Activated CD4-positive, alpha-beta T cell treated with anti-CD3 and anti-CD28 coated beads for 36 hours (primary cell): ENCODE measurements at regions not wholly inside any gene's neighbourhood (a gene's known extent, or its start where the extent isn't known, plus 50 kb on each side); places are given as distances from the start of the nearest gene placed in this dataset.
"Not testable (repeated sequence)": the region's sequence is repeated elsewhere in the genome, so short reads cannot be mapped to it uniquely, and the experiment has no call there.

ENCODE experiments used
- ATAC-seq: fragments of 200-7000 bp; cut with Tn5 transposase; one replicate; pipeline ENCODE4 v1.10.0; 2021; ENCODE audit warnings: mild to moderate bottlenecking, moderate library complexity
- CTCF ChIA-PET: fragments of 350-600 bp; sonication (Branson Sonifier 250); formaldehyde crosslinking; loops from one replicate; lab custom pipeline; 2021; ENCODE audit warnings: antibody characterized with exemption; lab: Charles Lee
- POLR2A ChIA-PET: fragments of 350-600 bp; sonication (Branson Sonifier 250); formaldehyde crosslinking; loops from one replicate; lab custom pipeline; 2021; ENCODE audit warnings: antibody characterized with exemption, inconsistent platforms; lab: Charles Lee
- DNase-seq: peaks from one replicate; pipeline ENCODE4 v3.0.0-alpha.2; 2020
- H3K27ac Mint-ChIP-seq: one replicate; pipeline ENCODE4 v1.8.0; 2021; ENCODE audit warnings: mixed read lengths
- H3K27me3 Mint-ChIP-seq: one replicate; pipeline ENCODE4 v1.8.0; 2021; ENCODE audit warnings: mixed read lengths
- H3K36me3 Mint-ChIP-seq: one replicate; pipeline ENCODE4 v1.8.0; 2021; ENCODE audit warnings: low read depth, mixed read lengths
- H3K4me1 Mint-ChIP-seq: one replicate; pipeline ENCODE4 v1.8.0; 2021; ENCODE audit warnings: mixed read lengths
- H3K4me3 Mint-ChIP-seq: one replicate; pipeline ENCODE4 v1.8.0; 2021; ENCODE audit warnings: mild to moderate bottlenecking, moderate library complexity, mixed read lengths
- H3K9me3 Mint-ChIP-seq: one replicate; pipeline ENCODE4 v1.8.0; 2021; ENCODE audit warnings: low read depth, mixed read lengths
- intact Hi-C, 2 experiments: fragments of 100-400 bp; cut with DNase I in 1 of 2; cut with micrococcal nuclease in 1 of 2; formaldehyde crosslinking; loops; one replicate each; pipeline versions ENCODE4 v1.14.2 to v1.15.1; 2022 to 2024; cut with DNase I, micrococcal nuclease

DNA sequence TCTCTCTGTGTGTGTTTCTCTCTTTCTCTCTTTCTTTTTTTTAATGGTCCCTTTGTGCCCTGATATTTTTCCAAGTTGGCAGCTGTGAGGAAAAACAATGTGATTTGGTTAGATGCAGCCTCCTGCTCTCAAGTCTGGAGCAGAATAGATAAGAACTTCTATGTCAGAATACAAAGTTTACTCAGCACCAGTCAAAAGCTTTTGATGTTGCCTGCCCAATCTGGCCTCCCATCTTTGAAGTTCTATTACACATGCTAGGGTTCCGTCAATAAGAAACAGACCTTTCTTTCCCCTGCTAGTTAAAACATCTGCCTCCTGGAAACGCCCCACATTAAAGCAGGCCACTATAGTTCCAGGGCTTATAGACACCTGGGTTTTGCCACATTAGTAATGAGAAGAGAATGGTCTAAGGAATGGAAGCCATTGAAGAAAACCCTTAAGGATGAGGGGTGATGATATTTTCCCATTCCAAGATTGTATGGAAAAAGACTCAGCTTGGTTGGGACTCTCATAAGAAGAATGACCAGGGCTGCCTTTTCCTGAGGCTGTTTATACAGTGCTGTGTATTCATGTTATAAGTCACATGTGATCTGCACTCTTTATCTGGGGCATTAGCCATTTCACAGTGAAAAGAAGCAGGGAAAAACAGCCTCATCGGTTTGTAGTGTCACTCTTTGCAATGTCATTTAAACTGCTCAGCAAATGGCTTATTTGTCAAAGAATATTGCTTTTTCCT is 414.7 kb upstream of the PROX1 start:
- Mint-ChIP-seq H3K4me3 (no peak overlapping the region), H3K4me1 (no peaks in the 10 kb centered on the region), H3K9me3 (peaks cover 10% of the 10 kb centered on the region), H3K27me3 (peaks cover 7% of the 10 kb centered on the region), H3K36me3 (no peaks in the 10 kb centered on the region), H3K27ac (no peak overlapping the region)
- intact Hi-C loops: no loop called here
- ChIA-PET POLR2A (no interaction called here), CTCF (no interaction called here)
- ATAC-seq (no peak), DNase-seq (no peak)

DNA sequence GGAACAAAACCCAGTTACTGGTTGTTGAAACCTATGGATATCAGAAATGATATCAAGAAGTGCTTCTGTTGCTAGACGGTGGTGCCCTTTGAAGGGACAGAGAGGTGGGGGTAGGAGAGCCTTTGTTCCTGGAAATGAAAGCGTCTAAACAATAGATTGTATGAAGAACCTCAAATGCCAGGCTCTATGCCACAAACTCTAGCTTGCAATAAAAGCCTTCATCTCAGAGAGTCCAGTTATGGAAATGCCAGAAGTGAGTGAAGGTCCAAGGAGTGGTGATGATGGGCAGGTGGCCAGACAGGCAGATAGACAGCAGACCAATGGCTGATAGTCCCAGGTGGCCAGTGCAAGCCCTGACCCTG is 414.1 kb upstream of the PROX1 start:
- intact Hi-C loops: no loop called here
- H3K4me1 Mint-ChIP-seq: no peaks in the 10 kb centered on the region
- peaks cover 10% of the 10 kb centered on the region for H3K9me3 Mint-ChIP-seq
- no peak for ATAC-seq
- CTCF ChIA-PET: no interaction called here
- H3K36me3 Mint-ChIP-seq: no peaks in the 10 kb centered on the region
- H3K27me3 Mint-ChIP-seq: peaks cover 7% of the 10 kb centered on the region
- H3K4me3 Mint-ChIP-seq: no peak overlapping the region
- POLR2A ChIA-PET: no interaction called here
- no peak for DNase-seq
- no peak overlapping the region for H3K27ac Mint-ChIP-seq

- no peaks in the 10 kb centered on the region for H3K27me3 Mint-ChIP-seq
- ChIA-PET POLR2A (no interaction called here), CTCF (interaction anchor here (0.5 kb wide), 1 partner anchor 746 kb away, joined by 3 read pairs; no protein-coding TSS in a partner anchor)
- DNase-seq (no peak), ATAC-seq (no peak)
- peaks cover 4% of the 10 kb centered on the region for H3K4me1 Mint-ChIP-seq
- no peak overlapping the region for H3K27ac Mint-ChIP-seq
- no peaks in the 10 kb centered on the region for H3K36me3 Mint-ChIP-seq
- no peak overlapping the region for H3K4me3 Mint-ChIP-seq
- no peaks in the 10 kb centered on the region for H3K9me3 Mint-ChIP-seq
- intact Hi-C loops: no loop called here
Observed at GRCh38 chr1:213582976-213583567, 404.7 kb upstream of the PROX1 start.

DNA sequence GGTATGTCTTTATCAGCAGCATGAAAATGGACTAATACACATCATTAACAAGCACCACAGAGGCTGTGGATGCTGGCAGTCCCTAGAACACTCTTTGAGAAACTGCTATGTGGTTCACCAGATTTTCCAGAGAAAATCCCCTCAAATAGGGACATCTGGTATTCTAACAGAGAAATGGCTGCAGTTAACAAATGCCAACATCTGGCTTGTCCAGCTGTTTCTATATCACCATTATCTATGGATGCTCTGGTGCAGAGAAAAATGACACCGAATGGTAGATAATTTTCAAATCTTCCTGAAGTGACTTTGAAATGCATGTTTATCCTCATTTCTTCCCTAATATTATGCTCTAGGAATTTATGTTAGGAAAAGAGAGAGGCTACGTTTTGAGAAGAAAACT is 403.5 kb upstream of the PROX1 start:
- DNase-seq: no peak
- ChIA-PET CTCF (interaction anchor here (0.9 kb wide), 1 partner anchor 15 kb away, joined by 3 read pairs; no protein-coding TSS in a partner anchor), POLR2A (no interaction called here)
- Mint-ChIP-seq H3K27ac (no peak overlapping the region), H3K27me3 (no peaks in the 10 kb centered on the region), H3K4me3 (no peak overlapping the region), H3K9me3 (no peaks in the 10 kb centered on the region), H3K4me1 (peaks cover 4% of the 10 kb centered on the region), H3K36me3 (no peaks in the 10 kb centered on the region)
- ATAC-seq: no peak
- intact Hi-C loops: no loop called here

DNA sequence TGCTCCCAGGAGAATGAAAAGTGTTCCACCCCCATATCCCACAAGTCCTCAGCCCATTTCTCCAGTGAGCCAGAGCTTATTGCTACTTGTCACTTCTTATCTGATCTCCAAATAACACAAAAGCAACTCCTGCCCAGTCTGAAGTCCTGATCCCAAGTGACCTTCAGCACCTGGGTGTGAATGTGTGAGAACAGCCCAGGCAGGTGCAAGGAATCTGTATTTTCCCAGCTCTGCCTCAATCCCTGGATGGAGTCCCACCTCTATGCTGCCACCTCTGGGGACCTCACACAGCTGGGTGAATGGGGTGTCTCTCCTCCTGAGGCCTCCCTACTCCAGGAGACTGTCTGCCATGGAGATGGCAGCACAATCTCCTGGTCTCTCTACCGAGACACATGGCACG is 402.4 kb upstream of the PROX1 start:
- ATAC-seq: no peak
- Mint-ChIP-seq H3K27me3 (no peaks in the 10 kb centered on the region), H3K27ac (no peak overlapping the region), H3K4me3 (no peak overlapping the region), H3K36me3 (no peaks in the 10 kb centered on the region), H3K9me3 (no peaks in the 10 kb centered on the region), H3K4me1 (peaks cover 4% of the 10 kb centered on the region)
- intact Hi-C loops: no loop called here
- CTCF ChIA-PET: no interaction called here
- POLR2A ChIA-PET: no interaction called here
- DNase-seq: no peak

GRCh38 chr1:213585959-213586586 is 401.7 kb upstream of the PROX1 start:
- no peaks in the 10 kb centered on the region for H3K27me3 Mint-ChIP-seq
- intact Hi-C loops: no loop called here
- no peak overlapping the region for H3K27ac Mint-ChIP-seq
- H3K4me1 Mint-ChIP-seq: peaks cover 4% of the 10 kb centered on the region
- H3K4me3 Mint-ChIP-seq: no peak overlapping the region
- no peaks in the 10 kb centered on the region for H3K36me3 Mint-ChIP-seq
- ChIA-PET CTCF (no interaction called here), POLR2A (no interaction called here)
- no peaks in the 10 kb centered on the region for H3K9me3 Mint-ChIP-seq
- DNase-seq (no peak), ATAC-seq (no peak)

- DNase-seq (no peak), ATAC-seq (no peak)
- no peak overlapping the region for H3K27ac Mint-ChIP-seq
- peaks cover 4% of the 10 kb centered on the region for H3K4me1 Mint-ChIP-seq
- no peak overlapping the region for H3K4me3 Mint-ChIP-seq
- H3K27me3 Mint-ChIP-seq: no peaks in the 10 kb centered on the region
- no peaks in the 10 kb centered on the region for H3K9me3 Mint-ChIP-seq
- intact Hi-C loops: no loop called here
- POLR2A ChIA-PET: no interaction called here
- CTCF ChIA-PET: no interaction called here
- H3K36me3 Mint-ChIP-seq: no peaks in the 10 kb centered on the region
Observed at GRCh38 chr1:213586587-213586972, 401.2 kb upstream of the PROX1 start.

DNA sequence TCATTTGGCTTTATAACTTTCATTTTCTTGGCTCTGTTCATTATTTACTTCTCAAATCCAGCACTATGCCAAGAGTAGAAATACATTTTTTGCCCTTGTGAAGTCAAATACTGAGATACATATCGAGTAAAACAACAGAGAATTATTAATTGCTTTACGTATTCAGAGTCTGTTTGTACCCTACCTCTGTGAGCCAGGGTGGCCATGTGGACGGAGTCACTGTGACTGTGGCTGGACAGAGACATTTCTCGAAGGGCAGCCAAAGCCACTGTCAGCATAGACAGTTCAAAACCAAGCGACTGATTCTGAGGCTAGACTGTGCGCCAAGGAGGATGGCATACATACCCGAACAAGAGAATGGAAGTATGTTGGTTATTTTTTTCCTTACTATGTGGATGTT is 391.0 kb upstream of the PROX1 start:
- ChIA-PET CTCF (interaction anchor here (0.6 kb wide), 1 partner anchor 225 kb away, joined by 3 read pairs; no protein-coding TSS in a partner anchor), POLR2A (no interaction called here)
- no peaks in the 10 kb centered on the region for H3K27me3 Mint-ChIP-seq
- ATAC-seq: no peak
- H3K4me1 Mint-ChIP-seq: no peaks in the 10 kb centered on the region
- no peak overlapping the region for H3K27ac Mint-ChIP-seq
- DNase-seq: no peak
- H3K9me3 Mint-ChIP-seq: no peaks in the 10 kb centered on the region
- H3K36me3 Mint-ChIP-seq: no peaks in the 10 kb centered on the region
- H3K4me3 Mint-ChIP-seq: no peak overlapping the region
- intact Hi-C loops: no loop called here

DNA sequence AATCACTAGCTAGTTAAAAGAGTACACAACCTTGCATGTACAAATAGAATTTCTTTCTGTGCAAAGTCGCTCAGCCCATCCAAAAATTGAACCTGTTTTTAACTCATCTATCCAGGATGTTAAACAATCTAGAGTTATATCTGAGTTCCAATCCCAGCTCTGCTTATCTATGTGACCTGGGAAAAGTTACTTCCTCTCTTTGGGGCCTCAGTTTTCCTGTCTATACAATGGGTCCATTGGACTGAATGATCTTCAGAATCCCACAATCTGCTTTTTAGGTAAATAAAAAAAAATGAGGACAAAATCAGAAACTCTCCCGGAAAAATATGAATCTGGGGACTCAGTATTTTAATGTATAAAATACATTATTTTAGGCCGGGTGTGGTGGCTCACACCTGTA is 389.5 kb upstream of the PROX1 start:
- H3K4me3 Mint-ChIP-seq: no peak overlapping the region
- no peak for ATAC-seq
- CTCF ChIA-PET: no interaction called here

DNA sequence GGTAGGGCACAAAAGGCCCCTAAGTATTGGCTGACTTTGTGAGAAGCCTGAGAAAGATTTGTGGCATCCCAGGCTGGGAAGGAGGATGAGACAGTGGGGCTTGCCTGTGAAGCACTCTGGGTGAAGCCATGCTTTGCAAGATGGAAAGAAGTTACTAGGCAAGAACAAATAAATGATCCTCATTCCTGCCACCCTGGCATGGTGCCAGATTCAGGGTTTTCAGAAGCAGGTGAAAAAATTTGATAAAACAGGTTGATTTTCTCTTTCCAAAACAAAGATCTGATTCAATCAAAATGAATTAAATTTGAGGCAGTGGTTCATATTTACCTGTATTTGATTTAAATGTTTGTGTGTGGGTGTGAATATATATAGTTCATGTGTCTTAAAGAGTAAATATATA is 386.9 kb upstream of the PROX1 start:
- H3K4me1 Mint-ChIP-seq: no peaks in the 10 kb centered on the region
- no peak overlapping the region for H3K27ac Mint-ChIP-seq
- no peak for ATAC-seq
- peaks cover 7% of the 10 kb centered on the region for H3K27me3 Mint-ChIP-seq
- H3K9me3 Mint-ChIP-seq: no peaks in the 10 kb centered on the region
- POLR2A ChIA-PET: no interaction called here
- CTCF ChIA-PET: no interaction called here
- no peaks in the 10 kb centered on the region for H3K36me3 Mint-ChIP-seq
- intact Hi-C loops: no loop called here
- DNase-seq: no peak
- H3K4me3 Mint-ChIP-seq: no peak overlapping the region

More for the DNA sequence above, 389.5 kb upstream of the PROX1 start:
- POLR2A ChIA-PET: no interaction called here
- Mint-ChIP-seq H3K36me3 (no peaks in the 10 kb centered on the region), H3K9me3 (no peaks in the 10 kb centered on the region), H3K4me1 (no peaks in the 10 kb centered on the region), H3K27ac (no peak overlapping the region), H3K27me3 (no peaks in the 10 kb centered on the region)
- intact Hi-C loops: no loop called here
- DNase-seq: no peak

GRCh38 chr1:213601705-213602104 is 386.1 kb upstream of the PROX1 start:
- H3K27me3 Mint-ChIP-seq, POLR2A ChIA-PET, ATAC-seq, H3K36me3 Mint-ChIP-seq, CTCF ChIA-PET, H3K4me1 Mint-ChIP-seq, intact Hi-C loops, H3K4me3 Mint-ChIP-seq, H3K27ac Mint-ChIP-seq, DNase-seq, H3K9me3 Mint-ChIP-seq: not testable (repeated sequence)
